ENCODE measurements at regions not wholly inside any gene's neighbourhood (a gene's known extent, or its start where the extent isn't known, plus 50 kb on each side); places are given as distances from the start of the nearest gene placed in this dataset.

- 100% methylated on average over 1 of the region's 1 CpG for WGBS
- Histone ChIP-seq H3K9me3 (peaks cover 9% of the 10 kb centered on the region), H3K27ac (no peak overlapping the region), H3K36me3 (no peaks in the 10 kb centered on the region), H3K27me3 (no peaks in the 10 kb centered on the region), H3K4me3 (no peak overlapping the region), H3K4me1 (no peaks in the 10 kb centered on the region)
- TF ChIP-seq CTCF (IDR thresholded peaks at IDR 0.05) (no peak), EP300 (IDR thresholded peaks at IDR 0.05) (no peak), POLR2A (IDR thresholded peaks at IDR 0.05) (no peak), POLR2AphosphoS5 (IDR thresholded peaks at IDR 0.05) (no peak)
- no peak for DNase-seq (ENCODE audit: low spot score in 2 of 2)
Observed at GRCh38 chr12:46506961-46507360, 134.4 kb upstream of the SLC38A2 start.

- Histone ChIP-seq H3K27me3 (no peaks in the 10 kb centered on the region), H3K9me3 (peaks cover 10% of the 10 kb centered on the region), H3K36me3 (no peaks in the 10 kb centered on the region), H3K4me3 (no peak overlapping the region), H3K27ac (no peak overlapping the region), H3K4me1 (no peaks in the 10 kb centered on the region)
- 96% methylated on average over 2 of the region's 2 CpGs for WGBS
- no peak for DNase-seq (ENCODE audit: low spot score in 2 of 2)
- TF ChIP-seq POLR2AphosphoS5 (IDR thresholded peaks at IDR 0.05), result no peak
- no peak for TF ChIP-seq POLR2A (IDR thresholded peaks at IDR 0.05)
- no peak for TF ChIP-seq CTCF (IDR thresholded peaks at IDR 0.05)
- no peak for TF ChIP-seq EP300 (IDR thresholded peaks at IDR 0.05)
Observed at GRCh38 chr12:46506198-46506597, 133.6 kb upstream of the SLC38A2 start.

- DNase-seq (ENCODE audit: low spot score in 2 of 2), result no peak
- Histone ChIP-seq H3K9me3 (peaks cover 3% of the 10 kb centered on the region), H3K4me3 (no peak overlapping the region), H3K4me1 (no peaks in the 10 kb centered on the region), H3K36me3 (no peaks in the 10 kb centered on the region), H3K27me3 (no peaks in the 10 kb centered on the region), H3K27ac (no peak overlapping the region)
- TF ChIP-seq CTCF (IDR thresholded peaks at IDR 0.05), result no peak
- no peak for TF ChIP-seq EP300 (IDR thresholded peaks at IDR 0.05)
- TF ChIP-seq POLR2A (IDR thresholded peaks at IDR 0.05), result no peak
- TF ChIP-seq POLR2AphosphoS5 (IDR thresholded peaks at IDR 0.05), result no peak
- 62% methylated on average over 1 of the region's 1 CpG for WGBS
Observed at GRCh38 chr12:46504494-46504893, 131.9 kb upstream of the SLC38A2 start.

GRCh38 chr12:46503637-46504175, 131.1 kb upstream of the SLC38A2 start:
- no peaks in the 10 kb centered on the region for H3K4me1 ChIP-seq
- peaks cover 3% of the 10 kb centered on the region for H3K9me3 ChIP-seq
- no peaks in the 10 kb centered on the region for H3K27me3 ChIP-seq
- DNase-seq (ENCODE audit: low spot score in 2 of 2), result no peak
- no peak overlapping the region for H3K4me3 ChIP-seq
- H3K36me3 ChIP-seq, result no peaks in the 10 kb centered on the region
- no peak overlapping the region for H3K27ac ChIP-seq
- WGBS, result 95% methylated on average over 1 of the region's 1 CpG
- no peak for TF ChIP-seq POLR2AphosphoS5 (IDR thresholded peaks at IDR 0.05)
- TF ChIP-seq POLR2A (IDR thresholded peaks at IDR 0.05), result no peak
- TF ChIP-seq EP300 (IDR thresholded peaks at IDR 0.05), result no peak
- TF ChIP-seq CTCF (IDR thresholded peaks at IDR 0.05), result no peak

GRCh38 chr12:46500673-46501072, 128.1 kb upstream of the SLC38A2 start:
- Histone ChIP-seq H3K4me1 (no peaks in the 10 kb centered on the region), H3K27me3 (no peaks in the 10 kb centered on the region), H3K36me3 (no peaks in the 10 kb centered on the region), H3K9me3 (peaks cover 3% of the 10 kb centered on the region), H3K4me3 (no peak overlapping the region), H3K27ac (no peak overlapping the region)
- 97% methylated on average over 1 of the region's 1 CpG for WGBS
- DNase-seq (ENCODE audit: low spot score in 2 of 2), result no peak
- no peak for TF ChIP-seq POLR2A (IDR thresholded peaks at IDR 0.05)
- TF ChIP-seq POLR2AphosphoS5 (IDR thresholded peaks at IDR 0.05), result no peak
- TF ChIP-seq CTCF (IDR thresholded peaks at IDR 0.05), result no peak
- TF ChIP-seq EP300 (IDR thresholded peaks at IDR 0.05), result no peak
